ENCODE measurements at regions not wholly inside any gene's neighbourhood (a gene's known extent, or its start where the extent isn't known, plus 50 kb on each side); places are given as distances from the start of the nearest gene placed in this dataset.

GRCh38 chr2:185152186-185152585, 553.9 kb downstream of the ZNF804A start:
- WGBS, 2 donors: 74 to 78% methylated on average over 3 of the region's 3 CpGs
- Histone ChIP-seq H3K27me3 (no peaks in the 10 kb centered on the region), H3K4me1 (no peaks in the 10 kb centered on the region), H3K4me3 (no peak overlapping the region), H3K27ac (no peak overlapping the region), H3K36me3 (ENCODE audit: low read depth, missing control alignments) (no peaks in the 10 kb centered on the region), H3K9me3 (no peaks in the 10 kb centered on the region)
- TF ChIP-seq POLR2A (IDR thresholded peaks at IDR 0.05) (no peak), CTCF (IDR thresholded peaks at IDR 0.05) (no peak)
- intact Hi-C loops (cut with DNase I; ENCODE audit: low total_unique reads): no loop called here
- DNase-seq: no peak

DNA sequence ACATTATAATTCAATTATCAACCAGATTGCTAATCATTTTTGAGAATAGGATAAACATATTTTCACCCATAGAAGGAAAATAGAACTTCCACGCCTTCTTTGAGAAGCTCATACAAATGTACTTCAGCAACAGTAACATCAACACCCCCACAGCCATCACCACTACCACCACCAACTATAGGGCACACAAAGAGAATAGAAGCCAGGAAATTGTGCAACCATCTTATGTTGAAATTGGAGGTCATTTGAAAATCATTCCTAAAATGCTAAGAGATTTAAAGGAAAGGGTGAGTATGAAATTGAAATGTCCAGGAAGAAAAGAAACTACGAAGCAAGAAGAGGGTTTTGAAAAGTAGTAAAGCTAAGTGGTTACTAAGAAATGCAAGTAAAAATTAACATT, 563.4 kb downstream of the ZNF804A start:
- no peak overlapping the region for H3K27ac ChIP-seq
- 88 to 96% methylated on average over 2 of the region's 2 CpGs for WGBS, 2 donors
- TF ChIP-seq CTCF (IDR thresholded peaks at IDR 0.05) (no peak), POLR2A (IDR thresholded peaks at IDR 0.05) (no peak)
- no peaks in the 10 kb centered on the region for H3K36me3 ChIP-seq (ENCODE audit: low read depth, missing control alignments)
- no peaks in the 10 kb centered on the region for H3K4me1 ChIP-seq
- H3K9me3 ChIP-seq: no peaks in the 10 kb centered on the region
- no peak for DNase-seq
- intact Hi-C loops (cut with DNase I; ENCODE audit: low total_unique reads): no loop called here
- H3K27me3 ChIP-seq: no peaks in the 10 kb centered on the region
- H3K4me3 ChIP-seq: no peak overlapping the region

GRCh38 chr2:185174353-185174752, 564.3 kb upstream of the FSIP2 start:
- Histone ChIP-seq H3K4me3 (no peak overlapping the region), H3K4me1 (no peaks in the 10 kb centered on the region), H3K27me3 (no peaks in the 10 kb centered on the region), H3K36me3 (ENCODE audit: low read depth, missing control alignments) (no peaks in the 10 kb centered on the region), H3K27ac (no peak overlapping the region), H3K9me3 (no peaks in the 10 kb centered on the region)
- no peak for TF ChIP-seq CTCF (IDR thresholded peaks at IDR 0.05)
- TF ChIP-seq POLR2A (IDR thresholded peaks at IDR 0.05): no peak
- WGBS, 2 donors: 97 to 100% methylated on average over 1 of the region's 1 CpG
- intact Hi-C loops (cut with DNase I; ENCODE audit: low total_unique reads): no loop called here
- no peak for DNase-seq

GRCh38 chr2:185179743-185180142, 558.9 kb upstream of the FSIP2 start:
- Histone ChIP-seq H3K36me3 (ENCODE audit: low read depth, missing control alignments) (no peaks in the 10 kb centered on the region), H3K27me3 (no peaks in the 10 kb centered on the region), H3K9me3 (no peaks in the 10 kb centered on the region), H3K27ac (no peak overlapping the region), H3K4me1 (no peaks in the 10 kb centered on the region), H3K4me3 (no peak overlapping the region)
- TF ChIP-seq POLR2A (IDR thresholded peaks at IDR 0.05) (no peak), CTCF (IDR thresholded peaks at IDR 0.05) (no peak)
- WGBS, 2 donors: 45 to 48% methylated on average over 3 of the region's 3 CpGs
- intact Hi-C loops (cut with DNase I; ENCODE audit: low total_unique reads): no loop called here
- DNase-seq: no peak

GRCh38 chr2:185181901-185182300, 556.7 kb upstream of the FSIP2 start:
- no peaks in the 10 kb centered on the region for H3K36me3 ChIP-seq (ENCODE audit: low read depth, missing control alignments)
- no peak for TF ChIP-seq POLR2A (IDR thresholded peaks at IDR 0.05)
- no peak for TF ChIP-seq CTCF (IDR thresholded peaks at IDR 0.05)
- no peak overlapping the region for H3K4me3 ChIP-seq
- no peak for DNase-seq
- intact Hi-C loops (cut with DNase I; ENCODE audit: low total_unique reads): no loop called here
- no peaks in the 10 kb centered on the region for H3K27me3 ChIP-seq
- no peaks in the 10 kb centered on the region for H3K9me3 ChIP-seq
- H3K27ac ChIP-seq: no peak overlapping the region
- 82 to 86% methylated on average over 3 of the region's 3 CpGs for WGBS, 2 donors
- no peaks in the 10 kb centered on the region for H3K4me1 ChIP-seq

All from testis (tissue), 2 donors.